HUES64 (cell line): ENCODE measurements at regions not wholly inside any gene's neighbourhood (a gene's known extent, or its start where the extent isn't known, plus 50 kb on each side); places are given as distances from the start of the nearest gene placed in this dataset.

Experiments used
- H3K27ac ChIP-seq: 2 replicates; pipeline ENCODE4 v1.7.0; 2013; ENCODE audit warnings: low read depth, low read length, inconsistent platforms
- H3K27me3 ChIP-seq: 2 replicates; pipeline ENCODE4 v1.6.1; 2013; ENCODE audit warnings: mild to moderate bottlenecking, low read length; ENCODE audit not compliant: insufficient read depth
- H3K36me3 ChIP-seq: 2 replicates; pipeline ENCODE4 v1.6.1; 2013; ENCODE audit warnings: mild to moderate bottlenecking, low read length; ENCODE audit not compliant: insufficient read depth
- H3K4me1 ChIP-seq: 2 replicates; pipeline ENCODE4 v1.6.1; 2013; ENCODE audit warnings: mild to moderate bottlenecking, low read length, moderate library complexity; ENCODE audit not compliant: insufficient read depth
- H3K4me3 ChIP-seq: 2 replicates; pipeline ENCODE4 v1.5.1; 2013; ENCODE audit warnings: mild to moderate bottlenecking, low read length, moderate library complexity
- H3K9ac ChIP-seq: 2 replicates; pipeline ENCODE4 v1.6.1; 2013; ENCODE audit warnings: mild to moderate bottlenecking, low read depth, low read length
- H3K9me3 ChIP-seq: 2 replicates; pipeline ENCODE4 v1.6.1; 2013; ENCODE audit warnings: low read depth, low read length; ENCODE audit not compliant: insufficient read depth
- WGBS: fragments of 150-250, 120-280 bp; methylation state at CpG from one replicate; pipeline ENCODE4 v1.1.7; 2013; ENCODE audit warnings: missing lambda C conversion rate; 5-methylcytosine and 5-hydroxymethylcytosine counted together

- Histone ChIP-seq H3K4me1 (no peaks in the 10 kb centered on the region), H3K36me3 (no peaks in the 10 kb centered on the region), H3K9me3 (no peaks in the 10 kb centered on the region), H3K4me3 (no peak overlapping the region), H3K27me3 (no peaks in the 10 kb centered on the region), H3K27ac (no peak overlapping the region), H3K9ac (no peak overlapping the region)
These were observed 214.7 kb downstream of the CHRM3 start for GRCh38 chr1:239601108-239601507.

- Histone ChIP-seq H3K4me3 (no peak overlapping the region), H3K4me1 (peaks cover 9% of the 10 kb centered on the region; the same call in 1 of the 2 replicates), H3K9me3 (no peaks in the 10 kb centered on the region), H3K27ac (no peak overlapping the region), H3K9ac (no peak overlapping the region), H3K36me3 (no peaks in the 10 kb centered on the region), H3K27me3 (no peaks in the 10 kb centered on the region)
- WGBS, result 100% methylated on average over 3 of the region's 3 CpGs
These were observed 217.2 kb downstream of the CHRM3 start for GRCh38 chr1:239603530-239603929.

- no peaks in the 10 kb centered on the region for H3K36me3 ChIP-seq
- no peaks in the 10 kb centered on the region for H3K9me3 ChIP-seq
- 59% methylated on average over 1 of the region's 2 CpGs for WGBS
- H3K27ac ChIP-seq, result no peak overlapping the region
- no peak overlapping the region for H3K4me3 ChIP-seq
- H3K9ac ChIP-seq, result no peak overlapping the region
- no peaks in the 10 kb centered on the region for H3K27me3 ChIP-seq
- H3K4me1 ChIP-seq, result peaks cover 11% of the 10 kb centered on the region; the same call in 1 of the 2 replicates
These were observed 220.6 kb downstream of the CHRM3 start for GRCh38 chr1:239606850-239607400.

- Histone ChIP-seq H3K9ac (no peak overlapping the region), H3K4me1 (peaks cover 11% of the 10 kb centered on the region; the same call in 1 of the 2 replicates), H3K27ac (no peak overlapping the region), H3K4me3 (no peak overlapping the region), H3K36me3 (no peaks in the 10 kb centered on the region), H3K9me3 (no peaks in the 10 kb centered on the region), H3K27me3 (no peaks in the 10 kb centered on the region)
- 92% methylated on average over 5 of the region's 6 CpGs for WGBS
These were observed 222.1 kb downstream of the CHRM3 start for GRCh38 chr1:239608469-239608868.

- H3K4me1 ChIP-seq, result peaks cover 10% of the 10 kb centered on the region; the same call in 1 of the 2 replicates
- WGBS, result 92% methylated on average over 1 of the region's 1 CpG
- no peak overlapping the region for H3K4me3 ChIP-seq
- H3K36me3 ChIP-seq, result no peaks in the 10 kb centered on the region
- H3K27ac ChIP-seq, result no peak overlapping the region
- H3K9ac ChIP-seq, result no peak overlapping the region
- no peaks in the 10 kb centered on the region for H3K27me3 ChIP-seq
- no peaks in the 10 kb centered on the region for H3K9me3 ChIP-seq
These were observed 226.0 kb downstream of the CHRM3 start for GRCh38 chr1:239612379-239612778.

- H3K9ac ChIP-seq, result no peak overlapping the region
- no peak overlapping the region for H3K27ac ChIP-seq
- H3K4me3 ChIP-seq, result no peak overlapping the region
- 0 out of 2 replicates have a peak, but pooled peaks cover under 1% of the 10 kb centered on the region for H3K9me3 ChIP-seq
- WGBS, result 100% methylated on average over 1 of the region's 1 CpG
- H3K4me1 ChIP-seq, result no peaks in the 10 kb centered on the region
- no peaks in the 10 kb centered on the region for H3K27me3 ChIP-seq
- H3K36me3 ChIP-seq, result no peaks in the 10 kb centered on the region
These were observed 230.3 kb downstream of the CHRM3 start for GRCh38 chr1:239616673-239617072.

GRCh38 chr1:239617259-239617658, 230.9 kb downstream of the CHRM3 start:
- H3K9me3 ChIP-seq, result 0 out of 2 replicates have a peak, but pooled peaks cover 5% of the 10 kb centered on the region
- no peaks in the 10 kb centered on the region for H3K27me3 ChIP-seq
- H3K36me3 ChIP-seq, result no peaks in the 10 kb centered on the region
- WGBS, result 98% methylated on average over 4 of the region's 6 CpGs
- H3K4me1 ChIP-seq, result no peaks in the 10 kb centered on the region
- no peak overlapping the region for H3K9ac ChIP-seq
- no peak overlapping the region for H3K27ac ChIP-seq
- H3K4me3 ChIP-seq, result no peak overlapping the region

GRCh38 chr1:239617731-239618130, 231.4 kb downstream of the CHRM3 start:
- Histone ChIP-seq H3K9me3 (0 out of 2 replicates have a peak, but pooled peaks cover 5% of the 10 kb centered on the region), H3K27ac (no peak overlapping the region), H3K27me3 (no peaks in the 10 kb centered on the region), H3K9ac (no peak overlapping the region), H3K4me3 (no peak overlapping the region), H3K36me3 (no peaks in the 10 kb centered on the region), H3K4me1 (no peaks in the 10 kb centered on the region)
- WGBS, result 97% methylated on average over 5 of the region's 5 CpGs

- Histone ChIP-seq H3K4me1 (no peaks in the 10 kb centered on the region), H3K36me3 (no peaks in the 10 kb centered on the region), H3K9me3 (0 out of 2 replicates have a peak, but pooled peaks cover 5% of the 10 kb centered on the region), H3K9ac (no peak overlapping the region), H3K27me3 (no peaks in the 10 kb centered on the region), H3K27ac (no peak overlapping the region), H3K4me3 (no peak overlapping the region)
- WGBS, result 97% methylated on average over 3 of the region's 3 CpGs
These were observed 232.8 kb downstream of the CHRM3 start for GRCh38 chr1:239619190-239619589.

GRCh38 chr1:239630767-239631166, 244.4 kb downstream of the CHRM3 start:
- H3K4me1 ChIP-seq, result no peaks in the 10 kb centered on the region; the same call in 1 of the 2 replicates

GRCh38 chr1:239633432-239633831, 247.1 kb downstream of the CHRM3 start:
- H3K4me1 ChIP-seq, result no peaks in the 10 kb centered on the region; the same call in 1 of the 2 replicates
- no peak overlapping the region for H3K27ac ChIP-seq
- H3K4me3 ChIP-seq, result no peak overlapping the region
- 92% methylated on average over 4 of the region's 4 CpGs for WGBS
- H3K9me3 ChIP-seq, result no peaks in the 10 kb centered on the region
- no peaks in the 10 kb centered on the region for H3K27me3 ChIP-seq
- H3K36me3 ChIP-seq, result no peaks in the 10 kb centered on the region
- H3K9ac ChIP-seq, result no peak overlapping the region

More at GRCh38 chr1:239630767-239631166, 244.4 kb downstream of the CHRM3 start:
- Histone ChIP-seq H3K36me3 (no peaks in the 10 kb centered on the region), H3K4me3 (no peak overlapping the region), H3K27me3 (no peaks in the 10 kb centered on the region), H3K9ac (no peak overlapping the region), H3K9me3 (no peaks in the 10 kb centered on the region), H3K27ac (no peak overlapping the region)
- WGBS, result 84% methylated on average over 3 of the region's 3 CpGs

- Histone ChIP-seq H3K27me3 (no peaks in the 10 kb centered on the region), H3K9ac (no peak overlapping the region), H3K4me3 (no peak overlapping the region), H3K4me1 (no peaks in the 10 kb centered on the region), H3K27ac (no peak overlapping the region), H3K36me3 (no peaks in the 10 kb centered on the region), H3K9me3 (no peaks in the 10 kb centered on the region)
- 98% methylated on average over 2 of the region's 2 CpGs for WGBS
These were observed 248.9 kb downstream of the CHRM3 start for GRCh38 chr1:239635276-239635675.
